HG03521 (cell line): ENCODE measurements at regions not wholly inside any gene's neighbourhood (a gene's known extent, or its start where the extent isn't known, plus 50 kb on each side); places are given as distances from the start of the nearest gene placed in this dataset.

Experiments
- ATAC-seq: cut with Tn5 transposase; IDR thresholded peaks from one replicate; pipeline ENCODE4 v1.9.1; 2021; ENCODE audit warnings: mild to moderate bottlenecking, moderate library complexity; ENCODE audit not compliant: unreplicated experiment

- ATAC-seq, result no peak
Measured at GRCh38 chr16:85383836-85384832, 229.0 kb upstream of the GSE1 start.

- ATAC-seq, result no peak
Measured at GRCh38 chr16:85384833-85385462, 228.2 kb upstream of the GSE1 start.

- no peak for ATAC-seq
Measured at GRCh38 chr16:85385463-85386331, 227.4 kb upstream of the GSE1 start.

GRCh38 chr16:85386467-85387170 is 226.5 kb upstream of the GSE1 start:
- ATAC-seq, result no peak

GRCh38 chr16:85387171-85387507 is 226.0 kb upstream of the GSE1 start:
- ATAC-seq, result no peak

- ATAC-seq, result no peak
Measured at GRCh38 chr16:85387731-85388295, 225.3 kb upstream of the GSE1 start.

GRCh38 chr16:85389679-85390470 is 223.2 kb upstream of the GSE1 start:
- ATAC-seq, result no peak

GRCh38 chr16:85390511-85391174 is 222.5 kb upstream of the GSE1 start:
- ATAC-seq, result no peak

GRCh38 chr16:85391175-85391707 is 221.9 kb upstream of the GSE1 start:
- no peak for ATAC-seq

- no peak for ATAC-seq
Measured at GRCh38 chr16:85391769-85392583, 221.1 kb upstream of the GSE1 start.

- no peak for ATAC-seq
Measured at GRCh38 chr16:85392756-85393673, 220.1 kb upstream of the GSE1 start.

- ATAC-seq, result no peak
Measured at GRCh38 chr16:85393674-85394451, 219.3 kb upstream of the GSE1 start.

GRCh38 chr16:85394456-85395206 is 218.5 kb upstream of the GSE1 start:
- no peak for ATAC-seq

GRCh38 chr16:85395207-85395912 is 217.8 kb upstream of the GSE1 start:
- no peak for ATAC-seq
